ENCODE measurements at regions not wholly inside any gene's neighbourhood (a gene's known extent, or its start where the extent isn't known, plus 50 kb on each side); places are given as distances from the start of the nearest gene placed in this dataset.

DNA sequence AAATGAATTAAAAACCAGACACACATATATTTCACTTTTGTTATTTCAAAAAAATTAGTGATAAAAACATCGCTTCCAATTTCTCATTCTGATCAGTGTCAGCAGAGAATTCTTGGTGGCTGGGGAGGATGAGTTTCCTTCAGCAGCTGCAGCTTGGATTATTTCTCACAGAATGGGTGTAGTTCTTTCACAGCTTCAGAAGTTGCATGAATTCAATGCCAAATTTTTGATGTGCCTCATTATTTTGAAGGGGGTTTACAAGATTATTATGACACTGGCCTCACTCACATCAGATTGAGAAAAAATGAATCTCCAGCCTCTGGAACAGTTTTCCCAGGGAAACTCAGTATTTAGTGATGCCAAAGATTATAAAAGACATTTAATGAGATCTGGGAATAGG, 184.9 kb upstream of the WDFY3 start:
- TF ChIP-seq, protein P1, sequence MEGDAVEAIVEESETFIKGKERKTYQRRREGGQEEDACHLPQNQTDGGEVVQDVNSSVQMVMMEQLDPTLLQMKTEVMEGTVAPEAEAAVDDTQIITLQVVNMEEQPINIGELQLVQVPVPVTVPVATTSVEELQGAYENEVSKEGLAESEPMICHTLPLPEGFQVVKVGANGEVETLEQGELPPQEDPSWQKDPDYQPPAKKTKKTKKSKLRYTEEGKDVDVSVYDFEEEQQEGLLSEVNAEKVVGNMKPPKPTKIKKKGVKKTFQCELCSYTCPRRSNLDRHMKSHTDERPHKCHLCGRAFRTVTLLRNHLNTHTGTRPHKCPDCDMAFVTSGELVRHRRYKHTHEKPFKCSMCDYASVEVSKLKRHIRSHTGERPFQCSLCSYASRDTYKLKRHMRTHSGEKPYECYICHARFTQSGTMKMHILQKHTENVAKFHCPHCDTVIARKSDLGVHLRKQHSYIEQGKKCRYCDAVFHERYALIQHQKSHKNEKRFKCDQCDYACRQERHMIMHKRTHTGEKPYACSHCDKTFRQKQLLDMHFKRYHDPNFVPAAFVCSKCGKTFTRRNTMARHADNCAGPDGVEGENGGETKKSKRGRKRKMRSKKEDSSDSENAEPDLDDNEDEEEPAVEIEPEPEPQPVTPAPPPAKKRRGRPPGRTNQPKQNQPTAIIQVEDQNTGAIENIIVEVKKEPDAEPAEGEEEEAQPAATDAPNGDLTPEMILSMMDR (IDR thresholded peaks at IDR 0.05; ENCODE audit: low read length), result no peak
- TF ChIP-seq EZH2 (IDR thresholded peaks at IDR 0.05; ENCODE audit: borderline replicate concordance, low read length), result no peak
